ENCODE measurements at regions not wholly inside any gene's neighbourhood (a gene's known extent, or its start where the extent isn't known, plus 50 kb on each side); places are given as distances from the start of the nearest gene placed in this dataset.

DNA sequence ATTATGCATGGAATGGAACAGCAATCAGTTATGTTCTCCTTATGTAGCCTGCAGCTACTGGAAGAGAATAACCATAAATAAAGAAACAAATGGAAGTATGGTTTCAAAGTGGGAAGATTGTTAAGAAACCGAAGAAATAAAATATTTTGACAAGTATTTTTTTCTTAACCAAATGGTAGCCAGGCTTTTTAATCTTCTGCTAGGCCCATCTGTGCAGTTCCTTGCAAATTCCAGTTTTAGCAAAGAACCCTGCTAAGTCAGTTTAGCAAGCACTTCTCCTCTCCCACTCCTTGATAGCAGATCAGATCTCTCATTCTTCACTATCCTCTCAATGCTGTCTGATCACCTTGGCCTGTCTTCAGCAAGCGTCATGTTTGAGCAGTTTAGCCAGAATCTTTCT is 111.1 kb upstream of the PRDM9 start:
- DNase-seq: no peak
- Histone ChIP-seq H3K4me3 (no peak overlapping the region), H3K27me3 (no peaks in the 10 kb centered on the region), H3K9me3 (peaks cover 2% of the 10 kb centered on the region), H3K36me3 (no peaks in the 10 kb centered on the region)

DNA sequence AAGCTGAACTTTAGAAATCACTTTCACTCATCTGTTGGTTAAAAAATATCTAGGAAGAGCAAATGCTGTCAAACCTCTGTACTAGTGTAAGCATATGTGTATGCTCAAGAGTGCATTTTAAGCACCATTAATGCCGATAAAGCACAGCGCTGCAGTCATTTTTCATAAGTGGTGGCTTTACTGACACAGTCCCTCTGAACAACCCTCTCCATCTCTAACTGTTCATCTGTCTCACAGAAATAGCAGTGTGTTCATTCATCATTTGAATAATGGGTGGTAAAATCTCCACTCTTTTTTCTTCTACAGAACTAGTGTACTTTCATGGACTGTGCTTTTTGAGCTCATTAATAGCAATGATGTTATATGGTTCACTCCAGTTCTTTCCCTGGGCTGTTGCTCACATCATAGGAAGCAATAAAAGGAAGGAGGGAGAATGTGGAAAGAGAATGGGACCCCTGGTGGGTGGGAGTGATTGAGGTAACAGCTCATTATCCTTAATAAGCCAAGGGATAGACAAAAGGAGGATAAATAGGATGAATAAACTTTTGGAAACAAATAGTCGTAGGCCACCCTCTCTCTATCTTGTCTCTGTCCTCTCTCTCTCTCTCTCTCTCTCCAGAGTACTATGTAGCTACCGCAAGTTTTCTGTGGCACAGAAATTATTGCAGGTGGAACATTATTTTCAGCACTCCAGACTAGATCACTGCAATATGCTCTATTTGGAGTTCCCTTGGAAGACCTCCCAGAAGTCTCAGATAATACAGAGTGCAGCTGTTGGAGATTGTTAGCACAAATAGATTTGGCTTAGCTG is 117.9 kb upstream of the PRDM9 start:
- Histone ChIP-seq H3K9me3 (peaks cover 2% of the 10 kb centered on the region), H3K36me3 (no peaks in the 10 kb centered on the region), H3K4me3 (no peak overlapping the region), H3K27me3 (no peaks in the 10 kb centered on the region)
- no peak for DNase-seq

DNA sequence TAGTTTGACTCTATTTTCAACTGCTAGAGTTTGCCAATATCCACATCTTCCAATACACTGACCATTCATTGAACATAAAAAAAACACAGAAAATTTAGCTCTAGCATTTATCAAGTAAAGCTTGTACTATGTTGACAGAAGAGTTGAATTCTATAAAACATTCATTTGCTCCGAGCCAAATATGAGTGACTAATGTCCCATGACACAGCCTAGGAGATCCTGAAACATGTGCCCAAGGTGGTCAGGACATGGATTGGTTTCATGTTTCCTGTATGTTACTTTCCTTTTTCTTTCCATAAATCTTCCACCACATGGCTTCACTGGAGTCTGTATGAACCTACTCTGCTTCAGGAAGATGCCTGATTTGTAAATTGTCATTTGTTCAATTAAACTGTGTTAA is 122.4 kb upstream of the PRDM9 start:
- H3K36me3 ChIP-seq: no peaks in the 10 kb centered on the region
- peaks cover 2% of the 10 kb centered on the region; the same call in 1 of the 2 replicates for H3K9me3 ChIP-seq
- H3K27me3 ChIP-seq: no peaks in the 10 kb centered on the region
- DNase-seq: no peak
- no peak overlapping the region for H3K4me3 ChIP-seq

DNA sequence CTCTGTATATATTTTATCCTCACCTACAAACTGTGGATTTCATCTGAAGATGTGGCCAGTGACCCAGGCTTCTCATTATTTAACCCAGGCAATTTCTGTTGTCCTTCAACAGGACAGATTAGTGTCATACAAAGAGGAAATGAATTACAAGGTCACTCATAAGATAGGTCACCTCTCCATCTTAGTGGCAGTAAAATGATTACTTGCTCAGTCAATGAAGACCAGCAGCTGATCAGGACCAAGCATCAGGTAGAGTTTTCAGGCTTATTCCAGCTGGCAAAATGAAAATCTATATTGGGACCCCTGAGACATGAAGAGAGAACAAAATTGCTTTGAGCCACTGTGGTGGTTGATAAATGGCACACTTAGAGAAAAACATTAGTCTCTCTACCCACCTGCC is 135.2 kb upstream of the PRDM9 start:
- Histone ChIP-seq H3K4me3 (no peak overlapping the region), H3K9me3 (no peaks in the 10 kb centered on the region), H3K27me3 (no peaks in the 10 kb centered on the region), H3K36me3 (no peaks in the 10 kb centered on the region)
- no peak for DNase-seq

DNA sequence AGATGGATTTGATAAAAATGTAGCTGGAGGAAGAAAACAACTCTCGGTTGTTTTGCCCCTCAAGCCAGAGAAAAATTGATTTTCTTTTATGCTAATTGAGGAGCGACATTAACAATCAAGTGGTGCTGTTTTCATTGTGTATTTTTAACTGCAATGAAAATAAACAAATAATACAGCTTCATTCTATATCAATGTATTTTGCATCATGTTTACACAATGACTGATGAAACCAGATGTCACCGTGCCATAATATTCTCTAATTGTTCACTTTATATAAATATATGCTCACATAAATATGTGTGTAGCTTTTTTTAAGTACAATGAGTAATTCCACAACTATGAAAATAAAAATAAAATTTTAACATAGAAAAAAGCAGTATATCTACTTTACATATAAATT is 139.0 kb upstream of the PRDM9 start:
- no peaks in the 10 kb centered on the region for H3K36me3 ChIP-seq
- DNase-seq: no peak
- H3K27me3 ChIP-seq: no peaks in the 10 kb centered on the region
- no peak overlapping the region for H3K4me3 ChIP-seq
- no peaks in the 10 kb centered on the region for H3K9me3 ChIP-seq

DNA sequence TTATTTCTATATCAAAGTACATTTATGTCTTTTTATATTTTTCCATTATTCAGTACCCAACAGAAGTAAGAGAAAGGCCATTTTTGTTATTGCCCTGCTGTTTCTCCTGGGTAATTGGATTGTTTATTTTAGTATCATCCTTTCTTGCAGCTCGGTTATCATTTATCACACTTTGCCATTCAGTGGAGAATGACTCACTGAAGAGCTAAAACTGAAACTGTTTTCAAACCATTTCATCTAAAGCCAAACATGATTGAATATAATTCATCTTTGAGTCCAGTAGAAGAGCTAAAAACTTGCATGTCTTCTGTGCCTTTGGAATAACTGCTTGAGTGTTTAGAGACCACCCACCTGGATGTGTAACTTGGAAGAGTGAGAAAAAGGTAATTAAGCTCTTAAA is 139.5 kb upstream of the PRDM9 start:
- Histone ChIP-seq H3K4me3 (no peak overlapping the region), H3K27me3 (no peaks in the 10 kb centered on the region), H3K36me3 (no peaks in the 10 kb centered on the region), H3K9me3 (no peaks in the 10 kb centered on the region; the same call in 1 of the 2 replicates)
- DNase-seq: no peak

DNA sequence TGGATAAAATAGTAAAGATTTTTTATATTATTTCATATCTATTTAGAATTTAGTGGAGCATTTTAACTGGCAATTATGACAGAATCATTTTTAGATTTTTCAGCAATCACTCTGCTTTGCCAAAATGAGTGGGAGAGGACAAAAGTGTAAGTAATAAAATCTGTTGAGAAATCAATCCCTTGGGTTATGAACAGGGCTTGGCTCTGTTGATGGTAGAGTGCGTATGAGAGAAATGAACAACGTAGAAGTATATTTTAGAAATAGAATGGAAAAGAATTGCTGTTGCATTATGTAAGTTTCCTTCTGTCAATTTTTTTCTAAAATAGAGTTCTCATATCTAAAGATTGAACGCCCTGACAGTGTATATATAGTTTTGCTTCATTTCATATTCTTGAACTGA is 154.1 kb upstream of the PRDM9 start:
- no peak overlapping the region for H3K4me3 ChIP-seq
- no peak for DNase-seq
- no peaks in the 10 kb centered on the region for H3K9me3 ChIP-seq
- H3K27me3 ChIP-seq: no peaks in the 10 kb centered on the region
- no peaks in the 10 kb centered on the region for H3K36me3 ChIP-seq

DNA sequence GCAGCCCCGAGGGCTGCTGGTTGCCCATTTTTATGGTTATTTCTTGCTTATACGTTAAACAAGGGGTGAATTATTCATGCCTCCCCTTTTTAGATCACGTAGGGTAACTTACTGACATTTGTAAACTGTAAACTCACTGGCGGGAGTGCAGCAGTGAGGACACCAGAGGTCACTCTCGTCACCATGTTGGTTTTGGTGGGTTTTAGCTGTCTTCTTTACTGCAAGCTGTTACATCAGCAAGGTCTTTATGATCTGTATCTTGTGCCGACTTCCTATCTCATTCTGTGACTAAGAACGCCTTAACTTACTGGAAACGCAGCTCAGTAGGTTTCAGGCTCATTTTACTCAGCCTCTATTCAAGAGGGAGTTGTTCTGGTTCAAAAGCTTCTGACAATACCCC is 155.0 kb upstream of the PRDM9 start:
- no peaks in the 10 kb centered on the region for H3K27me3 ChIP-seq
- peak; percentile 2 for DNase-seq
- H3K4me3 ChIP-seq: no peak overlapping the region
- no peaks in the 10 kb centered on the region for H3K36me3 ChIP-seq
- H3K9me3 ChIP-seq: no peaks in the 10 kb centered on the region

DNA sequence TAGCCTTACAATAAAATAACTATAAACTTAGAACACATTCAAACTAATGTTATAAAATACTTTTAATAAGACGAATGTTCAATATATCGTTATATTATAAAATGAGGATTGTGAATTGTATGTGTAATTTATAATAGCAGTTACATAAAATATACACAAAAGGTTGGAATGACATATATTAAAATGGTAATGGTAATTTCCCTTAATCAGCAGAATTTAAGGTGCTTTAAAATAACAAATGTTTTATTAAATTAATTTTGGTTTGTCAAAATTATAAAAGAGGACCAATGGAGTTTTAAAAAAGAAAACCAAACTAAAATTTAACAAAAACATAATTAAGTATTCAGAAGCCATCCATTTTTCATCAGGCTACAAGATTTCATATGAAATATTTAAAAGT is 164.3 kb upstream of the PRDM9 start:
- H3K27me3 ChIP-seq: no peaks in the 10 kb centered on the region

DNA sequence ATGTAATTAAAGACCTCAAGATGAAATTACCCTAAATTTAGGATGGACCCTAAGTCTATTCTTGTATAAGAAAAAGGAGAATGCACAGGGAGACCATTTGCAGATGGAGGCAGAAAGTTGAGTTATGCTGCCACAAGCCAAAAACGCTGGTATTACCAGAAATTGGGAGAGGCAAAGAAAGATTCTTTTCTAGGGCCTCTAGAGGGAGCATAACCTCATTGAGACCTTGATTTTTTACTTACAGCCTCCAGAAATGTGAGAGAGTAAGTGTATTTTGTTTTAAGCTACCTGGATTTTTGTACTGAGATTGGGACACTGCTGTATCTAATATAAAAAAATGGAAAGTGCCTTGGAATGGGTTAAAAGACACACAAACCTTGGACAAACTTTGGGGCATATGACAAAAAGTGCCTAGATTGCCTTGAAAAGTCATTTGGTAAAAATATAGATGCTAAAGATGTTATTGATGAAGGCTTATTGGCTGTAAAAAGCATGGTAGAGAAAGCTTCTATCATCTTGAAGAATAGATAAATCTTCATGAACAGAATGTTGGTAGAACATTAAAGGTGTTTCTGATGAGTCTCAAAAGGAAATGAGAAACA is 174.7 kb upstream of the PRDM9 start:
- no peaks in the 10 kb centered on the region for H3K9me3 ChIP-seq
- H3K4me3 ChIP-seq: no peak overlapping the region
- no peak for DNase-seq
- H3K36me3 ChIP-seq: no peaks in the 10 kb centered on the region
- no peaks in the 10 kb centered on the region for H3K27me3 ChIP-seq

More for the DNA sequence above, 164.3 kb upstream of the PRDM9 start:
- H3K36me3 ChIP-seq: no peaks in the 10 kb centered on the region
- no peaks in the 10 kb centered on the region for H3K9me3 ChIP-seq
- DNase-seq: no peak
- no peak overlapping the region for H3K4me3 ChIP-seq

DNA sequence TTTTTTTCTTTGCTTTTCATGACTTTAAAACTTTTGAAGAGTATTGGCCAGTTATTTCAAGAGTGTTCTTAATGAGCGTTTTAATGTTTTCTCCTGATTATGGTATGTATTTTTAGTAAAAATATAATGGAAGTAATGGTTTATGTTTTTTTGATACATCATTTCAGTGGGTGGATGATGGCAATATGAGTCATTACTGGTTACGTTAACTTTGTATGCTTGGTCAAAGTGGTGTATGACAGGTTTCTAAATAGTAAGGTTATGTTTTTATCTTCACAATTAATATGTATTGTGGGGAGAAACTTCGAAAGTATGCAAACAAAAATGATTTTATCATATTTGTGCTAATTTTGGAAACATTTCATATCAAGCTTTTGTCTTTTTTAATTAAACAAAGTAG is 176.7 kb upstream of the PRDM9 start:
- Histone ChIP-seq H3K36me3 (no peaks in the 10 kb centered on the region), H3K27me3 (no peaks in the 10 kb centered on the region), H3K4me3 (no peak overlapping the region), H3K9me3 (no peaks in the 10 kb centered on the region)
- no peak for DNase-seq

DNA sequence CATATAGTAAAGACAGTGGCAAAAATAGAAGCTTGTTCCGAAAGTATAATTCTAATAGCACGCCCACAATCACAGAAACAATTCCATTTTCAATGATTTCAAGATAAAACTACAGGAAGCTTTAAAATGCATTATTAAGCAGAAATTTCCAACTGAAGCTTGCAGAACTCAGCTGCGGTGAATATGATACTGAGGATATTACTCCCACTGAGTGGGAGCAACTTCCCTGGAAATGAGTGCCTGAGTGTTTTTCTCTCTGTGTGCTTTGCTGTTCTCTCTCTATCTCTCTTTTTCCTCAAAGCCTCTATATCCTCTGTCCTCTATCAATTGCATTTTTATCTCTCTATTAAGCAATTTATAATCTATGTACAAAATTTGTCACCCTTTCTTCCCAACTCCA is 187.5 kb upstream of the PRDM9 start:
- DNase-seq: no peak
- Histone ChIP-seq H3K36me3 (no peaks in the 10 kb centered on the region), H3K4me3 (no peak overlapping the region), H3K9me3 (0 out of 2 replicates have a peak, but pooled peaks cover 3% of the 10 kb centered on the region), H3K27me3 (no peaks in the 10 kb centered on the region)

DNA sequence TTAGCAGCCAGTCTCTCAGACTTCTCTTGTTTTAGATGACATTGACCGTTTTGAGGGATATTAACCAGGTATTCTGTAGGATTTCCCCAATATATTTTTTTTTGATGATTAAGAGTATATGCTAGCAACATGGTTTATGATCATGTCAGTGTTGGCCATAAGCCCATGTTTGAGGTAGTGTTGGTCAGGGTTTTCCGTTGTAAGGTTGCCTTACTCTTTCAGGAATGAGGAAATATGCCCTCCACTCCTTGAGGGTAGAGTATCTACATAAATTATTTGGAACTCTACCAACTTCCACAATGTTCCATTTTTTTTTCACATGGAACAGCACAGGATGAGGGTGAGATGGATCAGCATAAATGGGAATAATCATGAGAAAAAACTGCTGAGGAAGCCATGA is 188.4 kb upstream of the PRDM9 start:
- Histone ChIP-seq H3K4me3 (no peak overlapping the region), H3K36me3 (no peaks in the 10 kb centered on the region), H3K9me3 (0 out of 2 replicates have a peak, but pooled peaks cover 3% of the 10 kb centered on the region), H3K27me3 (no peaks in the 10 kb centered on the region)
- no peak for DNase-seq

DNA sequence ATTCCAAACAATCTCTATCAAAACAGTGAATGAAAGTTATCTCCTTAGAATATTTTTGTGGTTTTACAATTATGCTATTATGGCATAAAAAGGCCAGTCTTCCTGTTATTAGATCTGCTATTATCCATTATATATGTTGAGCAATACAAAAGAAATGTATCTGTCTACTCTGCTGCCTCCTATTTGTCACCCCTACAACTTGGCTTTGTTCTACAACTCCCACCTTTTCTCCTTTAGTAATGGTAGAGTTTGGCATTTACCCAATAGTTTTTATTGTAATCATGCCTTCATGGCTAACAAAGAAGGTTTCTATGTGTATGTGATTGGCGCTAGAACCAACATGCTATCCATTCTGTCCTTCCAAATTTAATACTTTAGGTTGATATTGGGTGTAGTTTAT is 189.2 kb upstream of the PRDM9 start:
- H3K27me3 ChIP-seq: no peaks in the 10 kb centered on the region
- no peak overlapping the region for H3K4me3 ChIP-seq
- no peak for DNase-seq
- no peaks in the 10 kb centered on the region for H3K36me3 ChIP-seq
- peaks cover 10% of the 10 kb centered on the region for H3K9me3 ChIP-seq

DNA sequence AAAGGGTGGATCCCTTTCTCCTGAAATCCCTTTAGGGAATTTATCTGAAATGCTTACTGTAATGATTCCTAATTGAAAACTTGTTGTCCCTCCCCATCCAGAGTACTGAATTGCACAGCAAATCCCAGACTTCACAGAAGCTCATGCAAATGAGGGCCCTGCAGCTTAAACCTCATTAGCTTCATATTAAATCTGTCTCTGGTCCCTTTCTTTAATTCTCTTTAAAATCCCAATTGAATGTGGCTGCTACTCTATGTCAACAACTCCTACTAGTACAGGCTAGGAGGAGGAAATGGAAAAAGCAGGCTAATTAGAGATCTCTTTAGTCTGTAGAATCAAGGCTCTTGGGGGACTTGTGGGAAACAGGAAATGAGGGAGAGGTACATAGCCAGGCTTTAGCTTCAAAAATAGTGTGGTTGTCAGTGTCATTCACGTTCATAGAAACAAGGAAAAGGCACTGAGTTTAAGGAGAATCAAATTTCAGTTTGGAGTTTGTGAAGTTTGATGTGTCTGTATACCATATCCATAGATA is 191.3 kb upstream of the PRDM9 start:
- Histone ChIP-seq H3K4me3 (no peak overlapping the region), H3K36me3 (no peaks in the 10 kb centered on the region), H3K9me3 (peaks cover 13% of the 10 kb centered on the region), H3K27me3 (no peaks in the 10 kb centered on the region)
- DNase-seq: no peak

DNA sequence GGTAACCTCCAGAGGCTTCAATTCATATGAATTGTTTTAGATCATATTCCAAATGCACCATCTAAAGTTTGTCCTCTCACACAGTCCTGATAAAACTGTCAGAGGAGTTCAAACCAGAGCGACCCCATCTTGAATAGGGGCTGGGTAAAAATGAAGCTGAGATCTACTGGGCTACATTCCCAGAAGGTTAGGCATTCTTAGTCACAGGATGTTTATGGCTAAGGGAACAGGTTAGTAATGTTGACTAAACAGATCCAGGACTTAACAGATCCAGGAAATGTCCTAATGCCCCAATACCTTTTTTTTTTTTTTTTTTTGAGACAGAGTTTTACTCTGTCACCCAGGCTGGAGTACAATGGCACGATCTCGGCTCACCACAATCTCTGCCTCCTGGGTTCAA is 192.6 kb upstream of the PRDM9 start:
- H3K36me3 ChIP-seq: no peaks in the 10 kb centered on the region
- H3K27me3 ChIP-seq: no peaks in the 10 kb centered on the region
- peak; percentile 14 for DNase-seq
- H3K4me3 ChIP-seq: no peak overlapping the region
- H3K9me3 ChIP-seq: peaks cover 13% of the 10 kb centered on the region

DNA sequence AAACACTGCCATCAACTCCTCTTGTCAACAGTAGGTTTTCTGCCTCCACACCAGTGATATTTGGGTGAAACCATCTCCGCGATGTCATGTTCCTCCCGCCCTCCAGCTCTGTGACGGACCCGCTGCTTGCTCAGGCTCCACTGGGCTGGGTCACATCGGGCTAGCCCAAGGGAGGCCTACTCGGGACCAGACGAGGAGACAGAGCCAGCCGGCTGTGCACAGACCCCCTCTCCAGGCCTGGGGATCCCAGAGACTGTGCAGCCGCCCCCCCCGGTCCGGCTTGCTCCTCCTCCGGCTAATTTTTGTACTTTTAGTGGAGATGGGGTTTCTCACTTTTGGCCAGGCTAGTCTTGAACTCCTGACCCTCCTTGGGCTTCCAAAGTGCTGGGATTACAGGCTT is 202.4 kb upstream of the PRDM9 start:
- Histone ChIP-seq H3K27me3 (no peaks in the 10 kb centered on the region), H3K36me3 (no peaks in the 10 kb centered on the region), H3K9me3 (no peaks in the 10 kb centered on the region), H3K4me3 (no peak overlapping the region)
- no peak for DNase-seq

DNA sequence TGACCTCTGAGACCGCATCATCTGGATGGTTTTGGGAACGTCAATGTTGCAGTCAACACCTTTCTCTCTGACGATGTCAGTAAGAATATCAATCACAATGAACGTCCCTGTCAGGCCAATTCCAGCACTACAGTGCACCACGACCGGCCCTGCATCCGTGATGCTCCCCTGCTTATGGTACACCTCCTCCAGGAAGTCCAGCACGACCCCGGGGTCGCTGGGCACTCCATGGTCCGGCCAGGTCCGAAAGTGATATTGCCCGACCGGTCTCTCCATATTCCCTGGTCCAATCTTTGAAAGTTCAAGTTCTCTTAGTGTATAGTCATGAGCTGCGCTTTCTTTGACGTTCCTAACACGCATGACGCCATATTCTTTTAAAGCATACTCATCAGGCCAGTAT is 203.6 kb upstream of the PRDM9 start:
- no peak for DNase-seq
- Histone ChIP-seq H3K27me3 (no peaks in the 10 kb centered on the region), H3K4me3 (no peak overlapping the region), H3K9me3 (no peaks in the 10 kb centered on the region), H3K36me3 (no peaks in the 10 kb centered on the region)

All from MG63 (cell line).